GM19452 (cell line): ENCODE measurements at regions not wholly inside any gene's neighbourhood (a gene's known extent, or its start where the extent isn't known, plus 50 kb on each side); places are given as distances from the start of the nearest gene placed in this dataset.

Source experiments
- ATAC-seq: cut with Tn5 transposase; IDR thresholded peaks from one replicate; pipeline ENCODE4 v1.9.1; 2021; ENCODE audit not compliant: unreplicated experiment

DNA sequence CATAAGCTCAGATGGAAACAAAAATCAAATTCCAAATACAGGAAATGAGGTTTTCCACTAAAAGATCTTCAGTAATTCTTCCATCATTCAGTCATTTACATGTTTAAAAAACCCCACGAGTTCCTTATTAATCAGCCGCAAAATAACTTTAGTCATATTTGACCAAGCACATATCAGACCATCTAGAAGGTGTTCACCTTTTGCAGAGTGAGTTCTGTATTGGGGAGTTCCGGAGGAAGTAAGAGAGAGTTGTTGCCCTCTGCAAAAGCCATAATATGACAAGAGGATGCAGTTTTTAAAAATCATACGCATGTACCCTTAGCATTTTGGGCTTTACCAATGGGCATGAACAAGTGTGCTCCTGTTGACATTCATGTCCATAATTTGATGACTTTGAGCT, 61.6 kb downstream of the CCR1 start:
- ATAC-seq = no peak

DNA sequence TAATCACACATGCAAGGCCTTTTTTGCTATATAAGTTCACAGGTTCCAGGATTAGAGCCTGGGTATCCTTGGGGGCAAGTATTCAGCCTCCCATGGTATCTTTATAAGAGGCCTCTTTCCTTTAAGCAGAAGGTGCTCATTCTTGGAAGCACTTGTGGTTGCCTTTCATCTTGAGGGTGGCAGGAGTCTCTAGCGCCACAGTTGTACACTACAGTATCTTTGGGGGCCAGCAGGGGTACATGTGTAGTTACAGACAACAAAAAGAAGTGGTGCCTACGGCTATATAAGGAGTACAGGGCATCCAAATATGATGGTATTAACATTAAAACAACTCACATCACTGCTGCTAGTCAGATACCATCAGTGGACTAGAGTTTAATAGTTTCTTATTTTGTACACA, 62.1 kb downstream of the CCR1 start:
- no peak for ATAC-seq

DNA sequence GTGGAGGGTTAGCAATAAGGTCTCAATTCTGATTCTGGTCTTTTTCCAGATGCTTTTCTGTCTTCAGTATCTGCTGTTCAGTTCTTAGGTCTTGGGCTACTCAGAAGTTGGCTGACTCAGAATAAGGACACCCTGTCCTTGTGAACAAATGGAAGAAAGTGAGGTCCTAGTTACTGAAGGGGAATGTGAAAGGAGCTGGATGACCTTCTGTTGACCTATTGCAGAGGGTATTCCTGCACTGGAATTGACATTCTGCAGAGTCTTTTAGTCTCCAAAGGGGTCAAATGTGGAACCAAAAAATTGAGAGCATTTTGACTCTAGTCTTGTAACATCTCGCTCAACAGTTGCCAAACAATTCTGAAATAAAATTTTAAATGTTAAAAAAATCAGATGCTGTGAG, 63.0 kb downstream of the CCR1 start:
- no peak for ATAC-seq

DNA sequence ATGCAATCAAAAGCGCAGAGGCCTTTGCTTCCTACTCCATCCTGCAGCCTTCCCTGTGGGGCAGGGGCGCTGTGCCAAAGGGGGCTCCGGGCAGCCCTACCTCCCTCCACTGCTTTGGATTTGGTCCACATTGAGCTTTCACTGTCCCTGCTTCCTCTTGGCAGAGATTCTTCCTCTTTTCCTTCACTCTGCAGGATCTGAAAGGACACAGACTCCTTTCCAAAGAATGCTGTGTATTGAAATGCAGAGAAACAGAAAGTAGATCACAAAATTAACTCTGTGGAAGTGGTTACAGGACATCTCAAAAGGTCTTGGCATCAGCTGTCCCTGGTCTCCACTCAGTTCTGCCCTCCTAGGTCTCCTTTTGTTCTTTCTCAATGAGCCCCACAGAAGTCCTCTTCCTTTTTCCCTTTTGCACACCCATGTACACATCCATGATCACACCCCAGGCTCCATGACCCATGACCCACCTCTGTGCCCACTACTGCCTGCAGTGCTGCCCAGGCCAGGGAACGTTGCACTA, 64.1 kb downstream of the CCR1 start:
- no peak for ATAC-seq

DNA sequence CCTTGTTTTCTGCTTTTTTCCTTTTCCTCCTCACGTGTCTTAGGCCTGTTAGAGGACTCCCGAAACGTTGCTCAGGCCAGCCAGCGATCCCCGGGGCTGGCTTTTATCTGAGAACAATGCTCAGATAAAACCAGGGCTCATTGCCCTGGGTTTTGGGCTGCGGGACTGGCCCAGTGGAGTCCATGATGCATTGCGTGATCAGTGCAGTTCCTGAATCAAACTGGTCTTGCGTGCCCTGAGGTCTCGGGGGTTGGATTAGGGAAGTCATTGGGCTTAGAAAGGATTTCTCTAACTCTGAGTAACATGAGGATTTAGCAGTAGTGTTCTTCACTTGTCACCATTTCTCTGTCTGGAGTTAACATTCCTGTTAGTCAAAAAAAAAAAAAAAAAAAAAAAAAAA, 66.3 kb downstream of the CCR1 start:
- no peak for ATAC-seq

DNA sequence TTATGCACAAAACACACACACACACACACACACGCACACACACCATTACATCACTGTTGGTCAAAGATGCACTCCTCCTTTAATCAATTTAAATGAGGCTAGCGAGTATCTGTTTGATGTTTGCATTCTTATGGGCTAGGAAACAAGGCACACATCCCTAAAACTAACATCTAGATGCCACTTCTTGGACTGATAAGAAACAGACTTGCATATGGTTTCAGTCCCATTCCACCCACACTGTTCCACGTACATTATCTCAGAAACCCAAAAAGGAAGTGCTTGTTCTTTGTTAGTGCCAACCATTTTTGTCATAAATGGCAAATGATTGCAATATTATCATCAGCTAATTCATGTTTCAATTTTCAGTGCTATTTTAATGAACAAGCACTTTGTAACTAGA, 69.5 kb downstream of the CCR1 start:
- ATAC-seq = no peak

DNA sequence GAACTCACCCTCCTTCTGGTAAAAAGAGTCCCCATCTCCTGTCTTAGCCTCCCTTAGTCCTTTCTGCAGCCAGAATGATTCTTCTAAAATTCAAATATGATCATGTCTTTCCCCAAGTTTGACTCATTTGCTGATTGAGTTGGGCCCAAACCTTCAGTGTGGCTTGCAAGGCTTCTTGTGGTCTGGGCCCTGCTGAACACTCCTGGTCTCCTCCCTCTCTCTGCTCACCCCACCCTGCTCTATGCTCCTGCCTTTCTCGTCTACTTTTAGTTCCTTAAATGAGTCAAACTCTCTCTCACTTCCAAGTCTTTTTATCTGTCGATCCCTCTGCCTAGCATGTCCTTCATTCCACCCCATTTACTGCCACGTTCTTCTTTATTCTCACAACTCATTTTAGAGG, 72.6 kb downstream of the CCR1 start:
- no peak for ATAC-seq

DNA sequence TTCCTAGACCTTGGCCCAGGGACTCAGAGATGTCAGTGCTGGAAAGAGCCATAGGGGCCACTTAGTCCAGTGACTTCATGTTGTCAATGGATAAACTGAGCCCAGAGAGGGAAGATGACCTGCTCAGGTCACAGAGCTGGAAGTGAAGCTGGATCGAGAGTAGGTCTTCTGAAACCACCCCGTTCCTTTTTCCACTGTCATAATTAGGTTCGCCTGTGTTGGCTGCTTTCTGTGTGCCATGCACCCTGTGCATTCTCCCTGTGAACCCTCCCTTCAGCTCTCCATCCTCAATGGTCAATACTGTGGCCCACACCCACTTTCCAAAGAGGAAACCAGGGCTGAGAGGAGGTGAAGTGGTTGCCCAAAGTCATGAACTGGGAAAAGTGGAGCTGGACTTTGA, 74.8 kb downstream of the CCR1 start:
- ATAC-seq = no peak

DNA sequence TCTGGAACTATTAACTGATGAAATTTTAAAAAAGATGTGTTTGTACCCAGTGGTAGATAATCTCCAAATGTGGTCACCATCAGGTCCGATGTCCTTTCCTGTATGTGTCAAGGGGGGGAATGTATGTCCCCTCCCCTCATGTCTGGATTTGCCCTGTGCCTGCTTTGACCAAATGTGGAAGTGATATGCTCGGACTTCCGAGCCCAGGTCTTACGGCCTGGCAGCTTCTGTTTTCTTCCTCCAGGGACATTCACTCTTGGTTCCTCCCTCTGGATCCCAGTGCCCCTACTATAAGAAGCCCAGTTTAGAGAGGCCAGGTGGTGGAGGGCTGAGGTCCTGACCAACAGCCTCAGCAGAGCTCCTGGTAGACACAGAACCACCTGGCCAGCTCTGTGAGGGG, 75.5 kb downstream of the CCR1 start:
- ATAC-seq = no peak

DNA sequence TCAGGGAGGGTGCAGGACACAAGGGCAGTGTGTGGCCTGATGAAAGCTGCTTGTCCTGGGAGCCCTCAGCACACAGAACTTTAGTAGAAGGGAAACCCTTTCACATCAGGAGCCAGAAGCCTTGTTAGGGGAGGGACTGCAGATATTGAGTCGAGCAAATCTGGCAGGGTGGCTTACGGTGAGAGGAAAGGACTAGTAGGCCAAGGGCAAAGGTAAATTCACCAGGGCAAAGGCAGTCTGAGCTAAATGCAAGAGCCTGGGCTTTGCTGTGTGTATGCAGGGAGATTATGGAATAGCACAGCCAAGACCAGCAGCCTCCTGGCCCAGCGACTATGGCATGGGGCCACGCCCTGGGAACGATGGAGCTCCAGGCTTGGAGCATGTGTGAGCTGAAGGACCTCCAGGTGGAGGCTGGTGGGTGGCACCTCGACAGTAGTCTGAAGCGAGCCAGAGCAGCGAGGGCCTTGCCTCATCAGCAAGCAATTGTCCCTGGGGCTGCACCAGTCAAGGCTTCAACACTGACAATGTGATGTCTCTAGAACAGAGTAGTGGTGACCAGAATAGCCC, 76.1 kb downstream of the CCR1 start:
- ATAC-seq = no peak

DNA sequence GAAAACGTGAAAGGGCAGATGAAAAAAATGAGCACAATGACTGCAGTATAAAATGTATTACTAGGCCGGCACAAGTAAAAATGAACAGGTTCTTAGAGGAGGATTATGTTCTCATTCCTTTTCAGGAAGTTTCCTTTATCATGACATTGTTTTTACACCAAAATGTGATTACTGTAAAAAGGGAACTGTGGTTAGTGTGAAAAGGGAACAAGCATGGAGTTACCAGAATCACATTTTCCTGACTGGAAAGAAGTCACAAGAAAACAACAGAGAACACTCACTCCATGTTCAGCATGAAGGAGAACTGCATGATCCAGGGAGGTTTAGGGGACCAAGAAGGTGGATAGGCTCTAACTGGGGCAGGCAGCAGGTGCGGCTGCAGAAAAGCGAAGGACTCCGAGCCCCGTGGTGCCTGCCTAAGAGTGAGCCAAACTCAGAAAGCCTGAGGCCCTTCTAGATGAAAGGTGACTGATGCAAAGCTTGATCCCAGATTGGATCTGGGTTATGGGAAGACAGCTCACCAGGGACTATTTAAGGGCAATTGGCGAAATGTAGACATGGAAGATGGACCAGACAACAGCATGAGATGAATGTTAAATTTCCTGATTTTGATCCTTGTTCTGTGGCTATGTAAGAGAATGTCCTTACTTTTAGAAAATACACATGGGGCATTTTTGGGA, 77.3 kb downstream of the CCR1 start:
- no peak for ATAC-seq

DNA sequence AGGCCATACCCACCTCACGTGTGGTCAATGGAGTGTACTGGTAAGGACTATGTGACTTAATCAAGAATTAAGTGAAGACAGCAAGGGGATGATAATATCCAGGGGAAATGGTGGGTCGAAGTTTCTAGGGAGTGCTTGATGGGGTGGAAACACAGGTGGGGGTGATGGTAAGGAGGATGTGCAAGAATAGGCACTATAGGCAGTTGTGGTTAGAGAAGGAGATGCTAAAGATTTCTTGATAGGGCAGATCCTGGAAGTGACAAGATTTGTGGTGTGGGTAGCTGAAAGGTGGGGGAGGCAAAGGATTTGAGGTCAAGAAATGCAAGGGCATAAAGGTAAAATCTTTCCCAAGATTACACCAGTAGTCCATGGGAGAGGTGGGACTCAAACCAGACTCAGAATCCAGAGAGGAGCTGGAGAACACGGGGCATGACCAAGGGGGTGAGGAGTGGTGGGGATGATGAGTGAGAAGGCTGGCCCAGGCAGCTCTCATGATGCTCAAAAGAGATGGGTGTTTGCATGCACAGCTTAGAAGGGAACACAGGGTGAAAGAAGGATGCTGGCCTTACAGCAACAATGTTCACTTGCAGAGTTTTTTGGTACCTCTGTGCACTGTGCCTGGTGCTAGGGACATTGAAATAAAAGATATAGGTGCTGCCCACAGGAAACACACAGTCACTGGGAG, 78.4 kb downstream of the CCR1 start:
- no peak for ATAC-seq

DNA sequence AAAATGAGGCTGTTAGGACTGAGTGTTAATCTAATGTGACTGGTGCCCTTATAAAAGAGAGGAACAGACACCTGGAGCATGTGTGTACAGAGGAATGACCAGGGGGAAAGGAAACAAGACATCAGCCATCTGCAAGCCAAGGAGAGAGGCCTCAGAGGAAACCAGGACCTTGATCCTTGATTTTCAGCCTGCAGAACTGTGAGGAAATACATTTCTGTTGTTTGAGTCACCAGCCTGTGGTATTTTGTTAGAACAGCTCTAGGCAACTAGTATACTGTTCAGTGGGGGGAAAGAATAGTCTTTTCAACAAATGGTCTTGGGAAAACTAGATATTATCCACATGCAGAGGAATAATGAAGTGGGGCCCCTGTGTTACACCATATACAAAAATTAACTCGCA, 80.6 kb downstream of the CCR1 start:
- ATAC-seq = no peak

DNA sequence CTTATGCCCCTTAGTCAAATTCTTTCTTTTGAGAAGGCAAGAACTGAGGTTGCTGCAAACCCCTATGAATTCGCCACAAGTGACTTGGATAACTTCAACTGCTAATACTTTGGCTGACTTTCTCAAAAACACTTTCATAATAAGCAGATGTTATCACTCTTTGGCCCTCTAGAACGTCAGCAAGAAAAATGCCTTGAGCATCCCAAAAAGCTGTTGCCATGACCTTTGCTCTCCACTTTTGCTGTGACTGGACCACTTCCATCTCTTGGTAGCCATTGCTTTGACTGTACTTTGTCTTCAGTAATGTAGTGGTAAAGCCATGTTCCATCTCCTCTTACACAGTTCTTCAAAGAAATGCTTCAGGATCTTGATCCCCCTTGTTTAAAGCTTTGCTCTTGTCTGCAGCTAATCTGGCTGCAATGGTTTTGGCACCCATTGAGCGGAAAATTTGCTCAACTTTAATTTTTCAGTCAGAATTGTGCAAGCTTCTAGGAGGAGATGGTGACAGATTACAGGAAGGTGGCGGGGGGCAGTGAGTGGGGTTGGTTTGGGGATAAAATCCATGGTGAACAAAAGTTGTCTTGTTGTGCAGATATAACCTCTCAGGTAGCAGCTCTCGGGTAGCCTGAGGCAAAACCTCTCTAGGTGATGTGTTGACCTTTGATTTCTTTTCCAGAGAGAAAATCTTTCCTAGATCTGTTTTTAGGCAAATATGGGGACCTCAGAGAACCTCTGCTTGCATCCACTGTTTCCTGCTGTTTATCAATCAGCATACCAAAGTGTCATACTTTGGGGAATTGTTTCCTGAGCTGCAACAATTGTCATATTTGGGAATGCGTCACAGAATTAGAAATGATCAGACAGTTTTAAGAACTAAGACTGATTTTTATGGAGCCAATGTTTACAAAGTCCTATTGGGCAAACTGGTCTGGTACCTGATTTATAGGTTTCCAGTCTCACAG, 83.6 kb downstream of the CCR1 start:
- ATAC-seq = no peak

DNA sequence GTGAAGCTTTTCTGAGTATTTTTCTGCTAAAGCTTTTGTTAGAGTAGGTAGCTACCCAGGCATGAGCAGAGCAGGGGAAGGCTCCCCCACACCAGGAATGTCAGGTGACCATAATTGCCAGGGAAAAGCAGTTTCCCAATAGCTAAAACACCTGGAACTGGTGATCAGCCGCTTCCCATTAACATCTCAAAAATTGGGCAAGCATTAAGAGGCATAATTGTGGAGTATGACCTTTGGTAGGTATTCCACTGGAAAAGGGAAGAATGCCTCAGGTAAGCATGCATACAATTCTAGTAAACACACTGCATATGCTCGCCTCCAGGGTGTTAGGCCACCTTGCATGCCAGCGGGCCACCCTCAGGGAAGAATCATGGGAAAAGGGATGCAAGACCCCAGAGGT, 84.5 kb downstream of the CCR1 start:
- no peak for ATAC-seq

DNA sequence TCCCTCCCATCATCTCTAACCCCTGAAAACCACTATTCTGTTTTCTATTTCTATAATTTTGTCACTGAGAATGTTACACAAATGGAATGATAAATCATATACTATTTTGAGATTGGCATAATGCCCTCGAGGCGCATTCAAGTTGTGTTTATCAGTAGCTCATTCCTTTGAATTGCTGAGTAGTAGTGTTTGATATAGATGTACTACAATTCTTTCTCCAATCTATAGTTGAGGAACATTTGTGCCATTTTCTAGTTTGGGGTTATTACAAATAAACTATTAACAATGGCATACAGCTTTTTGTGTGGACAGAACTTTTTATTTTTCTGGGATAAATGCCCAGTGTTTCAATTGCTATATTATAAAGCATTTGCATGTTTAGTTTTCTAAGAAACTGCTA, 86.0 kb downstream of the CCR1 start:
- ATAC-seq = no peak

DNA sequence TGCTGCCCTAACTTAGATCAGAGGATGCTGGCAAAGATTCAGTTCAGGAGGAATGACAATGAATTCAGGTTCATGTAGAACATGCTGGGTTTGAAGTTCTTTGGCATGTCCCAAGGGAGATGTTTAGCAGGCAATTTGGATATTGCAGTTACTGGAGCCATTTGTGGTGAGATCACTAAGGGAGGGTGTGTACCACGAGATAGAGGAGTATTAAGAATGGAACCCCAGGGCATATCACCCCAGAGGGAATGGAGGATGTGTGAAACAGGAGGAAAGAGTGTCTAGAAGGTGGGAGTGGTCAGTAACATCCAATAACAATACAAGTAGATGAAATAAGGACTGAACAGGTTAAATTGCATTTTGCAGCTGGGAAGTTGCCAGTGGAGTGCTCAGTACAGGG, 87.1 kb downstream of the CCR1 start:
- no peak for ATAC-seq

DNA sequence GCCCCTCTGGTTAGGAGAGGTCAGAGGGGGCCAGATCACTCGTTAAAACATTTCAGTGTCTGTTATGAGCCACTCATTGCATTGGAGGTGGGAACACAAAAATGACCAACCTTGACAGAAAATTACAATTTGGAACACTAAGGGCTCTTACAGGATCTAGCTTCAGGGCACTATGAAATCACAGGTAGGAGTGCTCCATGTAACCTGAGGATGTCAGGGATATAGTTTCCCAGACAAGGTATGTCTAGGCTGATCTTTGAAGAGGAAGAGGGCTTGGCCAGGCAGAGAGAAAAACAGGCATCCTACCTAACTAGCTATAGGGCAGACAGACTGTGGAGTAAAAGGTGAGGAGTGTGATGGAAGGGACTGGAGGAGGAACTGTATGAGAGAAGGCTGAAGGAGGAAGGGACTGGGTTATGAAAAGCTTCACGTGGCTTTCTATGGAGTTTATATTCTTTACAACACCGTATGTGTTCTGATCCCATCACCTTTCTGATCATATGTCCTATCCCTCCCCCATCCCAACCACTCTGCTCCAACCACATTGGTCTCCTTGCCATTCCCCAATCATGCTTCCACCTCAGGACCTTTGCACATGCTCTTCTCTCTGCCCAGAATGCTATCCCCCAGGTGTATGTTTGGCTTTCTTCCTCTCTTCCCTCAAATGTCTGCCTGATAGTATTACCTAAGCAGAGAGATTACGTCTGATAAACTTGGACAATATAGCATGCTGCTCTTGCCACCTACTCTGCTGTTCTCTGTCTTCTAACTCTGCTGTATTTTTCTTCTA, 88.2 kb downstream of the CCR1 start:
- ATAC-seq = no peak

DNA sequence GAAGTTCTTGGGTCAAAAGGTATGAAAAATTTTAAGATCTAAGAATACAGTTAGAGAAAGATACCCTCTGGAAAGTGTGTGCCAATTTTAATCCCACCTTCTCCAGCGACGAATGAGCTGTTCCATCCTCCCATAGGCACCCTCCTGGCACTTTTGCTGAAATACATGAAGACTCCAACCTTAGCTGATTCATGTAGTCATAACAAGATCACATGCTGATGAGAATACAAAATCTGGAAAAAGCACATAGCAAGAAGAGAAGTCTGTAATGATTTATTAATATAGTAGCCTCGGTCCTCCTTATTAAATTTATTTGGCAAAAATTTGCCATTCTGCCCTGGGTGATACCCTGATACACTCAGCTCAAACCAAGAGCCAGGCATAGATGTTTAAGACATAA, 88.9 kb downstream of the CCR1 start:
- no peak for ATAC-seq

DNA sequence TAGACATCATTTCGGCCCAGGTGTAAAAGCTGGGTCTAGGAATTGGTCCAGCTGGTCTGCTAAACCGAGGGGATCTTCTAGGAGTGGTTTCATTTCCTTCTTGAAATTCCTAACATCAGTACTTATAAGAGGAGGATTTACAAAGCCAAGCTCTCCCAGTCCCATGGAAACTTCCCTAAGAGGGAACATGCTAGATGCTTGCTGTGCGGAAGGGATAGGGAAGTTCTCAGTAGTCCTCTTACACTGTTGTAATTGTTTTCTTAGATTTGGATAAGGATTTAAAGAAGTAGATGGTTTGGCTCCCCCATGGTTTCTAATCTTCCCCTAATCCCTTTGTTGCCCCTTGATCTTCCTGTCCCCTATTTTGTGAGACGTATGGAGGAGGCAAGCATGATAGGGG, 89.7 kb upstream of the XCR1 start:
- ATAC-seq = no peak
